ENCODE measurements at regions not wholly inside any gene's neighbourhood (a gene's known extent, or its start where the extent isn't known, plus 50 kb on each side); places are given as distances from the start of the nearest gene placed in this dataset.
"Not testable (repeated sequence)": the region's sequence is repeated elsewhere in the genome, so short reads cannot be mapped to it uniquely, and the experiment has no call there.

DNA sequence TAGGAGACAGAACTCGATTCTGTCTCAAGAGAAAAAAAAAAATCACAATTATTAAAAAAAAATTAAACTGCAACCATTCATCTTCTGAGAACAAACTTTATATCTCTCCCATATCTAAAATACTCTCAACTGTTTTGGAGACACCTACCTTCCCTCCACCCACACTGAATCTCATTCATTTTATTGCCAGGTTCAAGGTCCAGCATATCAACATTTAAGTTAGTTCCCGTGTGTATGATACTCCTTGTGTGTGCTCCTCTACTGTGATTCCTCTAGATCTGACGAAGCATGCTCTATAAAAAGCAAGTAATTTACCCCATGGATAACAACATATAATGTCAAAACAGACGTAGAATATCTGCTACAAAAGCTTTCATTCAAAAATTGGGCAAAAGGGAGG lies 351.8 kb upstream of the SORCS1 start:
- ChIA-PET POLR2A (no interaction called here), CTCF (interaction anchor here (0.6 kb wide), 1 partner anchor 794 kb away, joined by 7 read pairs; no protein-coding TSS in a partner anchor)
- H3K36me3 ChIP-seq (ENCODE audit: control insufficient read depth in 2 of 2, insufficient read depth in 1 of 2, low read length in 2 of 2): no peaks in the 10 kb centered on the region
- H3K4me3 ChIP-seq (ENCODE audit: low read depth, low read length): no peak overlapping the region
- TF ChIP-seq ZNF174 (tag by site-specific recombination; IDR thresholded peaks at IDR 0.05) (no peak), SCRT2 (tag by site-specific recombination; IDR thresholded peaks at IDR 0.05) (no peak), ZNF548 (tag by site-specific recombination; IDR thresholded peaks at IDR 0.05) (no peak), ZNF335 (tag by site-specific recombination; conservative IDR thresholded peaks at IDR 0.05) (no peak), ZFP41 (tag by site-specific recombination; IDR thresholded peaks at IDR 0.05; ENCODE audit: borderline replicate concordance) (no peak), MYNN (tag by site-specific recombination; IDR thresholded peaks at IDR 0.05; ENCODE audit: borderline replicate concordance) (no peak), ZNF555 (tag by site-specific recombination; conservative IDR thresholded peaks at IDR 0.05) (no peak)
- no peaks in the 10 kb centered on the region for H3K9me3 ChIP-seq (ENCODE audit: control insufficient read depth, insufficient read depth, low read depth, low read length)
- H3K4me1 ChIP-seq (ENCODE audit: control insufficient read depth, insufficient read depth, low read length): no peaks in the 10 kb centered on the region
- no peak overlapping the region for H3K27ac ChIP-seq (ENCODE audit: extremely low read depth, low read depth, low read length)

DNA sequence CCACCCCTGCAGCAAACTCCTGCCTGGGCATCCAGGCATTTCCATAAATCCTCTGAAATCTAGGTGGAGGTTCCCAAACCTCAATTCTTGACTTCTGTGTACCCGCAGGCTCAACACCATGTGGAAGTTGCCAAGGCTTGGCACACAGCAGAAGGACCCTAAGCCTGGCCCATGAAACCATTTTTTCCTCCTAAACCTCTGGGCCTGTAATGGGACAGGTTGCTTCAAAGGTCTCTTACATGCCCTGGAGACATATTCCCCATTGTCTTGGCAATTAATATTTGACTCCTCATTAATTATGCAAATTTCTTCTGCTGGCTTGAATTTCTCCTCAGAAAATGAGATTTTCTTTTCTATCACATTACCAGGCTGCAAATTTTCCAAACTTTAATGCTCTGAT lies 339.5 kb upstream of the SORCS1 start:
- H3K36me3 ChIP-seq (ENCODE audit: control insufficient read depth in 2 of 2, insufficient read depth in 1 of 2, low read length in 2 of 2); POLR2A ChIA-PET; H3K4me1 ChIP-seq (ENCODE audit: control insufficient read depth, insufficient read depth, low read length); H3K4me3 ChIP-seq (ENCODE audit: low read depth, low read length); CTCF ChIA-PET; H3K9me3 ChIP-seq (ENCODE audit: control insufficient read depth, insufficient read depth, low read depth, low read length); H3K27ac ChIP-seq (ENCODE audit: extremely low read depth, low read depth, low read length): not testable (repeated sequence)
- peak; percentile 77 for TF ChIP-seq ZNF585B (tag by site-specific recombination; IDR thresholded peaks at IDR 0.05)
- peak; percentile 25; the same call in 1 of the 2 replicates for TF ChIP-seq TRIM28 (IDR thresholded peaks at IDR 0.05; ENCODE audit: borderline replicate concordance, low read length)
- TF ChIP-seq SETDB1 (IDR thresholded peaks at IDR 0.05; ENCODE audit: insufficient read length, low read length): peak; percentile 67

DNA sequence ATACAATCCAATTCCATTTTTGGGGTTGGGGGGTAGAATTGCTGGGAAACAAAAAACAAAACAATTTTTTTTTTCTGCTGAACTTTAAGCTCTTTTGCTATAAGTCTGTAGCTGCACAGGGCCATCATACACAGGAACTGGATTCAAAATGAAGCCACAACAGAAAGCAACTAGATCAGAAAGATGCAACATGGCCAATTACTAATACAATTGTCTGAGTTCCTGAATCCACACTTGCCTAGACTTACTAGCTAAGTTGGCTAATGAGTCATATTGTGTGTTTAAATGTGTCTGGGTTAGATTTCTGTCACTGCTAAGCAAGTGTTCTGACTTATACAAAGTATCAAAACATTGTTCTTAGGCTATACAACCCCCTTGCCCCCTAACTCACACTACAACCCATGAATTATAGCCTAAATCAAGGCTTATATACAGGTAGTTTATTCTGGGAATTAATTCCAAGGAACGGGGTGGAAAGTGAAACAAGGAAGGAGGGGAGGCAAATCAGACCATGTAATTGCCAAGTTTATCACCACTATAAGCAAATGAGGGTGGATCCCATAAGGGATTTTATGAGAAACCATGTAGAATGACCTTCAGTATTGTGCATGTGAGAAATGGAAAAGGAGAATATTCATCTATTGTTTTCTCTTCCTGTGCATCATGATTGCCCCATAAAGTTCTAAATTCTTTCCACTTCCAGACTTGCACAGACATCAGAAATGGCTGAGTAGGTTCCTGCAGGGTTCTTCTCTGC lies 337.9 kb upstream of the SORCS1 start:
- no peak overlapping the region for H3K4me3 ChIP-seq (ENCODE audit: low read depth, low read length)
- POLR2A ChIA-PET: no interaction called here
- no peaks in the 10 kb centered on the region for H3K9me3 ChIP-seq (ENCODE audit: control insufficient read depth, insufficient read depth, low read depth, low read length)
- no peaks in the 10 kb centered on the region for H3K36me3 ChIP-seq (ENCODE audit: control insufficient read depth in 2 of 2, insufficient read depth in 1 of 2, low read length in 2 of 2)
- CTCF ChIA-PET: interaction anchor here (0.6 kb wide), 1 partner anchor 102 kb away, joined by 3 read pairs; no protein-coding TSS in a partner anchor
- H3K27ac ChIP-seq (ENCODE audit: extremely low read depth, low read depth, low read length): no peak overlapping the region
- TF ChIP-seq, protein P1, sequence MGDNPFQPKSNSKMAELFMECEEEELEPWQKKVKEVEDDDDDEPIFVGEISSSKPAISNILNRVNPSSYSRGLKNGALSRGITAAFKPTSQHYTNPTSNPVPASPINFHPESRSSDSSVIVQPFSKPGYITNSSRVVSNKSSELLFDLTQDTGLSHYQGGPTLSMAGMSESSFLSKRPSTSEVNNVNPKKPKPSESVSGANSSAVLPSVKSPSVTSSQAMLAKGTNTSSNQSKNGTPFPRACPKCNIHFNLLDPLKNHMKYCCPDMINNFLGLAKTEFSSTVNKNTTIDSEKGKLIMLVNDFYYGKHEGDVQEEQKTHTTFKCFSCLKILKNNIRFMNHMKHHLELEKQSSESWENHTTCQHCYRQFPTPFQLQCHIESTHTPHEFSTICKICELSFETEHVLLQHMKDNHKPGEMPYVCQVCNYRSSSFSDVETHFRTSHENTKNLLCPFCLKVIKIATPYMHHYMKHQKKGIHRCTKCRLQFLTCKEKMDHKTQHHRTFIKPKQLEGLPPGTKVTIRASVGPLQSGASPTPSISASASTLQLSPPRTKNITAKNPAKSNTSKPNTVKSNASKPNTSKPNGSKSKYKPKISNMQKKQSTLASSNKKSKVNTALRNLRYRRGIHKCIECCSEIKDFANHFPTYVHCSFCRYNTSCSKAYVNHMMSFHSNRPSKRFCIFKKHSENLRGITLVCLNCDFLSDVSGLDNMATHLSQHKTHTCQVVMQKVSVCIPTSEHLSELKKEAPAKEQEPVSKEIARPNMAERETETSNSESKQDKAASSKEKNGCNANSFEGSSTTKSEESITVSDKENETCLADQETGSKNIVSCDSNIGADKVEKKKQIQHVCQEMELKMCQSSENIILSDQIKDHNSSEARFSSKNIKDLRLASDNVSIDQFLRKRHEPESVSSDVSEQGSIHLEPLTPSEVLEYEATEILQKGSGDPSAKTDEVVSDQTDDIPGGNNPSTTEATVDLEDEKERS (tag by site-specific recombination; IDR thresholded peaks at IDR 0.05): no peak
- no peak for TF ChIP-seq ZBTB21 (tag by site-specific recombination; IDR thresholded peaks at IDR 0.05)
- no peak for TF ChIP-seq ZNF654 (tag by site-specific recombination; IDR thresholded peaks at IDR 0.05; ENCODE audit: low read depth)
- H3K4me1 ChIP-seq (ENCODE audit: control insufficient read depth, insufficient read depth, low read length): no peaks in the 10 kb centered on the region

DNA sequence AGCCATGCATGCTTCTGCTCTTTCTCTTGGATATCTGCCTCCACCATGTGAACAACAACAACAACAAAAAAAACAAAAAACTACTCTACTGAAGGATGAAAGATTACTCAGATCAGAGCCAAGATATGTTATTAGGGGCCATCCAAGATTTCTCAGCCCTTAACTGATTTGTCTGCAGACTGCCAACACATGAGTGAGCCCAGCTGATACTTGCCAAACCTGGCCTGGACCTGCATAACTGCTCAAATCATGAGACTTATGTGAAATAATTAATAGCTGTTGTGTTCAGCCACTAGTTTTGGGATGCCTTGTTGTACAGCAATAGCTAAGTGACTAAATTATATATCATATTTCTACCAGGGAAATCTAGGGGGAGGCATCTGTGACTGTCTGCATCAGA lies 334.5 kb upstream of the SORCS1 start:
- H3K36me3 ChIP-seq (ENCODE audit: control insufficient read depth in 2 of 2, insufficient read depth in 1 of 2, low read length in 2 of 2): no peaks in the 10 kb centered on the region
- ChIA-PET CTCF (no interaction called here), POLR2A (no interaction called here)
- H3K4me1 ChIP-seq (ENCODE audit: control insufficient read depth, insufficient read depth, low read length): no peaks in the 10 kb centered on the region
- no peak overlapping the region for H3K4me3 ChIP-seq (ENCODE audit: low read depth, low read length)
- no peak for TF ChIP-seq ZNF843 (tag by site-specific recombination; IDR thresholded peaks at IDR 0.05)
- TF ChIP-seq, protein P2, sequence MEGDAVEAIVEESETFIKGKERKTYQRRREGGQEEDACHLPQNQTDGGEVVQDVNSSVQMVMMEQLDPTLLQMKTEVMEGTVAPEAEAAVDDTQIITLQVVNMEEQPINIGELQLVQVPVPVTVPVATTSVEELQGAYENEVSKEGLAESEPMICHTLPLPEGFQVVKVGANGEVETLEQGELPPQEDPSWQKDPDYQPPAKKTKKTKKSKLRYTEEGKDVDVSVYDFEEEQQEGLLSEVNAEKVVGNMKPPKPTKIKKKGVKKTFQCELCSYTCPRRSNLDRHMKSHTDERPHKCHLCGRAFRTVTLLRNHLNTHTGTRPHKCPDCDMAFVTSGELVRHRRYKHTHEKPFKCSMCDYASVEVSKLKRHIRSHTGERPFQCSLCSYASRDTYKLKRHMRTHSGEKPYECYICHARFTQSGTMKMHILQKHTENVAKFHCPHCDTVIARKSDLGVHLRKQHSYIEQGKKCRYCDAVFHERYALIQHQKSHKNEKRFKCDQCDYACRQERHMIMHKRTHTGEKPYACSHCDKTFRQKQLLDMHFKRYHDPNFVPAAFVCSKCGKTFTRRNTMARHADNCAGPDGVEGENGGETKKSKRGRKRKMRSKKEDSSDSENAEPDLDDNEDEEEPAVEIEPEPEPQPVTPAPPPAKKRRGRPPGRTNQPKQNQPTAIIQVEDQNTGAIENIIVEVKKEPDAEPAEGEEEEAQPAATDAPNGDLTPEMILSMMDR (tag by site-specific recombination; IDR thresholded peaks at IDR 0.05): no peak
- TF ChIP-seq, protein P1 (tag by site-specific recombination; IDR thresholded peaks at IDR 0.05): no peak
- TF ChIP-seq ZNF155 (tag by site-specific recombination; IDR thresholded peaks at IDR 0.05): no peak
- TF ChIP-seq ZNF600 (tag by site-specific recombination; IDR thresholded peaks at IDR 0.05): no peak
- no peak overlapping the region for H3K27ac ChIP-seq (ENCODE audit: extremely low read depth, low read depth, low read length)
- no peaks in the 10 kb centered on the region for H3K9me3 ChIP-seq (ENCODE audit: control insufficient read depth, insufficient read depth, low read depth, low read length)
